GM21526 (cell line): ENCODE measurements at regions not wholly inside any gene's neighbourhood (a gene's known extent, or its start where the extent isn't known, plus 50 kb on each side); places are given as distances from the start of the nearest gene placed in this dataset.
"Not testable (repeated sequence)": the region's sequence is repeated elsewhere in the genome, so short reads cannot be mapped to it uniquely, and the experiment has no call there.

Experiments
- ATAC-seq: cut with Tn5 transposase; IDR thresholded peaks from one replicate; pipeline ENCODE4 v1.9.1; 2021; ENCODE audit warnings: moderate library complexity; ENCODE audit not compliant: unreplicated experiment, low FRiP score

DNA sequence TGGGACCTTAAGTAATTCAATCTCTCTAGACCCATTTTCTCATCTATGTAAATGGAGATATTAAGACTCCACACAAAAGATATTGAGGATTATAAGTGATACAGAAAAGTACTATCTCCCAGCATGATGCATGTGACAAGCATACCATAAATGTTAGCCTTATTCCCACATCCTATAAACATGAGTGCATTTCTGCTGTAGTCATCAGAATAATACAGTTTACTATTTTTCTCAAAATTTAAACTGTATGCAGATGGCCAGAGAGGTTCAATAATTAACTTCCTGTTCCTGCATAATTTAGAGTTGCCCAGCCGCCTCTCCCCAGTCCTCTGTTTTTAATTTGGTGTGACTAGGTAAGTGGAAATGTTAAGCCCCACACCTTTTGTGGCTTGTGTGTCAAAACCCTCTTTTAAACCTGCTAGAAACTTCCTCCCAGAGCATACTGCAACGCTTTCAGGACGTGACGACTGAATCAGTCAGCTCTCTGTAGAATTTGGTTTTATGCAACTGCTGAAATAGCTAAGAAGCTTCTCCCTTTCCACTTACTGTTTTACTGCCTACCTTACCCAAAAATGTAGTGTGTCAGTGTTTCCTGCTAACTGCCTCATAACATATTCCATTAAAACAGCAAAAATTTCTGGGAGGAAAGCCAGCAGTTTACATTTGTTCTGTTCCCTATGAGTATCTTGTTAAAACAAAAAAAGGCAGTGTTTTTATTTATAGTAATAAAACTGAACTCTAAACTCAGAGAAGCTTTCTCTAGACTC lies 1037.9 kb downstream of the EPHA3 start:
- no peak for ATAC-seq

GRCh38 chr3:90180096-90180495 lies 1072.7 kb downstream of the EPHA3 start:
- no peak for ATAC-seq

DNA sequence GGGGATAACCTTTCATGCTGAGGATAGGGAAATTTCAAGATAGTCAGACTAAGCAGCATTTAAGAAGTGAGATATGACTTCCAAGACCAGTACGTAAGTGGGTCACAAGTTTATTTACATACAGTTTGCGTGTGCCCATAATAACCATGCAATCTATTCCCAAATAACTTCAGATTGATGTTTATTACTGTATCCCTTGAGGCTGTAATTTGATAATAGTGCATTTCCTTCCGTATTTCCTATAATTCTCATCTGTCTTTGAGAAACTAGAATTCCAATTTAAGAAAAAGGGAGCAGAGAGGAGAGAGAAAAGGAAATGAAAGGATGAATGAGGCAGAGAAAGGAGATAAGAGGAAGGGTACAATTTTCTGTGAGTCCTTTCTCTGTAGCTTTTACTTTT lies 1073.1 kb downstream of the EPHA3 start:
- ATAC-seq: no peak

- peak; percentile 81 for ATAC-seq
Measured at GRCh38 chr3:90182291-90182976, 1075.0 kb downstream of the EPHA3 start.

DNA sequence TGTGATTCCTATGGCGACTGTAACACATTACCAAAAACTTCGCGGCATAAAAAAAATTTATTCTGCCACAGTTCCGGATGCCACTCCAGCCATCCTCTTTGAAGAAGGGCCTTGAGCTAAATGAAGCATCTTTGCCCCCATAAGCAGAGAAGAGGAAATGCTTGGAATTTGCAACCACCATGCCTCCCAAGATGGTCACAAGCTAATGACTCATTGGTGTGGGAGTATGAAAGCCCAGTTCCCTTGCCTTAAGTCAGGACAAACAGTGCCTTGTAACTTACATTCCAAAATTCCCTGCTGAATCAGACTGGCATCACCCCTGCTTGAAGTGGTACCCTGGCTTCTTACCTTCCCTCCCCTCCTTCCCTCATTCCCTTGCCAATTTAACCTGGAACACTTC lies 1077.4 kb downstream of the EPHA3 start:
- no peak for ATAC-seq

GRCh38 chr3:90197383-90197782 lies 1090.0 kb downstream of the EPHA3 start:
- ATAC-seq: not testable (repeated sequence)

- ATAC-seq: not testable (repeated sequence)
Measured at GRCh38 chr3:90202931-90203330, 1095.5 kb downstream of the EPHA3 start.

GRCh38 chr3:90206482-90206881 lies 1099.1 kb downstream of the EPHA3 start:
- not testable (repeated sequence) for ATAC-seq

DNA sequence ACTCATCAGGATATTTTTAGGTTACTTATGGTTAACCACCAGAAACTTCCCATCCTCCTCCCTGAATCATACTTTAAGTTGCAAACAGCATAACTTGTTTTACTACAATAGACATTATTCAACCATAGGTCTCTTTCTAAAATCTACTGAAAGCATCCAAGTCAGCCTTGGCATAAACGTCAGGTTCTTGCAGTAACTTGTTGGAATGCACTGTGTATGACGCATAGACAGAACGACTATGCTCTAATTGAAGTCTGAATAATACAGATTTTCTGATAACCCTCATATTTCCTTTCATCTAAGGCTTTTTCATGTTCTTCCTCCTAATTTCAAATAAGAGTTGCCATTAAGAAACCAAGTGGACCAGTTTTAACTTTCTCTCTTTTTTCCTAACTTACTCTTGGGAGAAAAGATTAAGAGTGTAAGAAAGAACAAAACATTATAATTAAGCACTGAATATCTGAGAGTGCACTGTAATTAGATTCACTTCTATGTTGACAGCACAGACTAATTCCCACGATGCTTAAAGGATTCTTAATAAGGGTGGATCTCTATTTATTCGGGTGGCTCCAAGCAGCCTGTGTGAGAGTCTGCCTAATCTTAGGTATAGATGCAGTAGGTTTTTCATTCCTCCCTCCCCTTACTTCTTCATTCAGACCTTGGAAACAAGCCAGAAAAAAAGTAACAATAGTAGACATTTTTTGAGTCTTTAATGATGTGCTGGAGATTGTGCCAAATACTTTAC lies 1100.1 kb downstream of the EPHA3 start:
- ATAC-seq: not testable (repeated sequence)

DNA sequence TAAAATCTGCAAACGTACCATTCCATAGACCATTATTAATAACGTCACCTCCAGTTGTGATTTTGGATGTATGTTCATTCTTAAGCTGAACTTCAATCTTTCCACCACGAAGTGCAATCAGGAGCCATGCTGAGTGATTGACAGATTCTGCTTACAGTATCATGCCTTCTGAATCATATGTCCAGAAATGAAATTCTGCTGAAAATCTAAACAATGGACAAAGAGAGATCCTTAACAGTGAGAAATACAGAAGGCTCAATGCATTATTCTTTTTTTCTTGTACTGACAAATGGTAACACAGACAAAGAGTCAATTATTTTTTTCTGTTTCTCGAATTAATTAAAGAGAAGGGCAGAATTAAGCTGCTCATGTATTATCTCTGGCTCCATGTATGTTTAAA lies 1114.5 kb downstream of the EPHA3 start:
- ATAC-seq: no peak

GRCh38 chr3:90241481-90241880 lies 1134.1 kb downstream of the EPHA3 start:
- no peak for ATAC-seq

GRCh38 chr3:90253131-90253530 lies 1145.7 kb downstream of the EPHA3 start:
- ATAC-seq: no peak

GRCh38 chr3:90261481-90262433 lies 1154.3 kb downstream of the EPHA3 start:
- ATAC-seq: no peak
